DMS 273 (cell line): ENCODE measurements at regions not wholly inside any gene's neighbourhood (a gene's known extent, or its start where the extent isn't known, plus 50 kb on each side); places are given as distances from the start of the nearest gene placed in this dataset.

ENCODE experiments used
- DNase-seq: peaks from one replicate; lab custom pipeline; 2025; ENCODE audit not compliant: unreplicated experiment; lab: John Stamatoyannopoulos, UW

DNA sequence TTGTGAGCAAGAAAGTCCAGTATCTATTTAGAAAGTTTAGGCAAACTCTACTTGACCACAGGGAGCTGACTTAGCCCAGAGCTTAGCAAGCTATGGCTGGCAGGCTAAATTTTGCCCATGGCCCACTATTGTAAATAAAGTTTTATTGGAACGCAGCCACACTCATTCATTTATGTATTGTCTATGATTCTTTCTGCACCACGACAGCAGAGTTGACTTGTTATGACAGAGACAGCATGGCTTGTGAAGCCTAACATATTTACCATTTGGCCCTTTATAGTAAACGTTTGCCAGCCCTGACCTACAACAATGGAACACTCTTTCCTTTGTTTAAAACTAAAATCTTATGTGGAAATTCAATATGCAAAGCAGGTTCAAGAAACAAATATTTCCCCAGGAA lies 100.0 kb upstream of the ZFHX3 start:
- DNase-seq: no peak

- DNase-seq: no peak
Observed at GRCh38 chr16:73145166-73145880, 97.4 kb upstream of the ZFHX3 start.

DNA sequence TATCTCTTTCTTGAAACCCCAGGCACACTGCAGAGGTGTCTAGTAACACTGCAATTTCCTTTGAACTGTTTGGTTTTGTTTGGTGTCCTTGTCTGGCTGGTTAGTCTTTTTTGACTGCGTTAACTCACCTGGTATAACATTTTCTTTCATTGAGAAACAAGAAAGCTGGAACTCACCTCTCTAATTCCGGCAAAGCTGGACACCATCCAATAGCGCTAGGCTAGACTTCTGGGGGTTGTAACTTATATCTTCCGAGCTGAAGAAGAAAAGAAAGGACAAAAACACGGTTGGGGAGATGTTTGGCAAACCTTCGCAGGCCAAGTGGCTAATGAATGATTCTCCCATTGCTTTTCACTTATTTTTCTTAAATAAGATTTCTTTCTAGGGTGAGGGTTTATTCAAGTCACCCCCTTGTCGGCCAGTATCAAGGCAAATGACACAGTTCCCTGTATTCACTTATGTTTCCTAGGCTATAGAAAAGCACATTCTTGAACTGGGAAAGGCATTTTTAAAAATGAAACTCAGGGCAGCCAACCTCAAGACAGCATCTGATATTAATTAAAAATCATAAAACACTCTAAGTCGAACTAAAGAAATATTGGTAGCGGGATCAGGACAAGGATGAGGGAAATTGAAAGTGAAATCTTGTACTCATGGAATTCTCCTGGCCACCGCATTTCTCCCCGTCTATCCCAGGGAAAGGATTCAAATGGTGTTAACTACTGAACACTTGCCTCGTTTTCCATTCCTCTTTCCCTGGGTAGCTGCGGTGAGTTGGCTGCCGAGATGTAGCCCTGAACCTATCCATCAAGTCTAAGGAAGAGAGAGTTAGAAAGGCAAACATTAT lies 95.9 kb upstream of the ZFHX3 start:
- no peak for DNase-seq

- no peak for DNase-seq
Observed at GRCh38 chr16:73143002-73143401, 95.1 kb upstream of the ZFHX3 start.

DNA sequence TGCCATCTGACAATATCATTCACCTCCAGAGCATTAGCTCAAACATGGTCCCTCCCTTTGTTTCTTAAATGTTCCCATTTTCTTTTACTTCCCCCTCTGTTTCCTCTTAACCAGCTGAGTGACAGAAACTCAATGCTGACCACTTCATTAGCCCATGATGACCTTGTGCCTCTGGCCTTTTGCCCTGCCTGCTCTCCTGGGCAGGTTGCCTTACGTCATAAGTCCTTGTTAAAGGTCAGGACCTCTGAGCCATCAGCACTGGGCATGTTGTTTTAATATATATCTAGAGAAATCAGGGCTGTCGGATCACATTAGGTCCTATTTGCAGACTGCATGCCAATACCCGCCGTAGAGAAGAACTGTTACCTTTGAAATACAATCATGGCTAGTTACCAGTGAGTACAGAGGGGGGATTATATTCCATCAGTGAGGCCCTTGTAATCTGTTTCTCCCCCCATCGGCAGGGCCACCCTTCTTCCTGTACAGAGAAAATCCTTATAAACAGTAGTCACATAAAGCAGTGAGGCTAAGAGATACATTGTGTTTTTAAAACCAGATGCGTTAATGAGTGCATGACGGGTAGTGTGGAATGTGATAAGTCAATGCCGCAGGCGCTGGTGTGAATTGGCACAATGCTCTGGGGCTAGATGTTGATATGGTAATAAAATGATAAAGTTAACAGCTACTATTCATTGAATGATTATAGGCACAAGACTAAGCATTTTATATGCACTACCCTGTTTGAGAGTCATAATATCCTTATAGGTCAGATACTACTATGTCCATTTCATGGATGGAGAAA lies 94.3 kb upstream of the ZFHX3 start:
- no peak for DNase-seq

DNA sequence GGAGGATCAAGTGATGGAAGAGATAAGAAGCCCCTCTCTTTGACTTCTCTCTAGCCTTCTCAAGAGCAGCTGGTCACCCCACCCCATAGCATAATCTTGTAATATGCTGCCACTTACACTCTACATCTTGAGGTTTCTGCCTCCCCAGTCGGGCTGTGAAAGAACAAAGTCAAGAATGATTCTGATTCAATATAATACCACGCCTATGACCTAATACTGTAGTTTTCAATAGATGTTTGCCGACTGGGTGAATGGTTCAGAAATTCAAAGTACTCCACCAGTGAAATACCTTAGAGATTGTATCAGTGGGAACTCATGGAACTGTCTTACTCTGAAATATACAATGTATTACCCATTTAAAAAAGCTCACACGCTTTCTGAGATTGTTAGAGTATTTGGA lies 93.0 kb upstream of the ZFHX3 start:
- no peak for DNase-seq

DNA sequence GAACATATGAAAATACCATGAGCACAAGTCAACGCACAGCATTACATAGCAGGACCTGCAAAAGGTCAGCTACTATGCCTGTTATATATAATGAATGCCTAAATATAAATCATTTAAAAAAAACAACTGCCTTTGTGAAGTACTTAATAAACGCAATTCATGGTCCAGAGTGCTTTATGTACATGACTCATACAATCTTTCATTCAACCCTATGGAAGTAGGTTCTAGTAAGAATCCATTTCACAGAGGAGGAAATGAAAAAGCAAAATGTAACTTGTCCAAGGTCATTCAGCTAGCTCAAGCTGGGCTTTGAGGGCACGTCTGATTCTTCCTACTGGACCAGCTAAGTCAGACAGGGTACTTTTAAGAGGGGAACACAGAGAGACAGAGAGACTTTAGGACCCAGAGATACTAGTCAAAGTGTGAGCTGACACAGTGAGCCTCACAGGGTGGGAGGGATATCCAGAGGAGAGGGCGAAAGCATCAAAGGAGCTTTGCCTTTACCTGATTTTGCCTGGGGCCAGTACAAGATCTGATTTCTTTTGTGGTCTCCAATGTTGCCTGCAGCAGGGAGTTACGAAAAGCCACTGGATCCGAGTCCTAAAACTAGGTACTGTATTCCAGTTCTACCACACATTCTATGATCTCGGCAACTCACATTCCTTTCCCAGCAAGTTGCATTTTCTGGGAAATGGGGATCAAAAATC lies 83.4 kb upstream of the ZFHX3 start:
- no peak for DNase-seq

- DNase-seq: no peak
Observed at GRCh38 chr16:73129455-73129854, 81.5 kb upstream of the ZFHX3 start.

DNA sequence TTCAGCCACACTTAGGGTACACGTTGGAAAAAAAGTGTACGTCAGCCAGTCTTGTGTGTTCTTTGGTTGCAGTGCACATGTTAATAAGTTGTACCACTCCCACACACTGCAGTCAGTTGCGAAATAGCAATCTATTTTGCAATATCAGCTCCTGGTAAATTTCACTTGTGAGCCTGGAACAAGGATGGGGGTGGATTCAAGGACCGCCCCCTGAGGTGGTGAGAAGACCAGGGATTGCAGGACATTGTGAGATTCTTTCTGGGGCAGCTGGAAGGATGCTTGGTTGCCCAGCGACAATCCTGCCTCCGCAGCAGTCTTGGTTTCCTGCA lies 78.6 kb upstream of the ZFHX3 start:
- DNase-seq: no peak

GRCh38 chr16:73125850-73126524 lies 78.1 kb upstream of the ZFHX3 start:
- DNase-seq: no peak

DNA sequence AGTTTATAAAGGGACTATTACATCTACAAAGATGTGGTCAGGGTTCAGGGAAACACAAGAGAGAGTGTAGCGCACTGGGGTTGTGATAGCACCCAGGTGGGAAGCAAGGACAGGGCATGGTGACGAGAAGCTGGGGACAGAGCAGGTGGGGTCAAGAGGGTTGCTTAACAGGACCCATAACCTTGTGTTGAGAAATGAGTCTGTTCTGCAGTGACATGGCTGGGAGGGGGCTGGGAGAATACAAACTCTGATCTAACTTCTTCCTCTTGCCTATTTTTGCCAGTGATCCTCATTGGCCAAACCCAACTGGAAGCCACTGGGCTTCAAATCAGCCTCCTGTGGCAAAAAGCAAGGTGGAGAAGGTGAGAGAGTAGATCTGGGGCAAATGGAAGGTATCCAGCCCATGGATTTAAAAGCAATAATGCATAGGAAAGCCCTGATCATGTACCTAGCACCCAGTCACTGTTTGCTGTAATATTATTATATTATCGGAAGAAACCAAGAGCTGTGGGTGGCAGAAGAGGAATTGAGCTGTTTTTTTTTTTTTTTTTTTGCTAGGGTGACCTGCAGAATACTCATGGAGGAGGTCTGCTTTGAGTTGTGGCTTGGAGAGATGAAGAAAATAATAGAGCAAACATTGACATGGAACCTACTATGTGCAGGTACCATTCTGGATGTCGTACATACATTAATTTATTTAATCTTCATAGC lies 76.9 kb upstream of the ZFHX3 start:
- DNase-seq: no peak

DNA sequence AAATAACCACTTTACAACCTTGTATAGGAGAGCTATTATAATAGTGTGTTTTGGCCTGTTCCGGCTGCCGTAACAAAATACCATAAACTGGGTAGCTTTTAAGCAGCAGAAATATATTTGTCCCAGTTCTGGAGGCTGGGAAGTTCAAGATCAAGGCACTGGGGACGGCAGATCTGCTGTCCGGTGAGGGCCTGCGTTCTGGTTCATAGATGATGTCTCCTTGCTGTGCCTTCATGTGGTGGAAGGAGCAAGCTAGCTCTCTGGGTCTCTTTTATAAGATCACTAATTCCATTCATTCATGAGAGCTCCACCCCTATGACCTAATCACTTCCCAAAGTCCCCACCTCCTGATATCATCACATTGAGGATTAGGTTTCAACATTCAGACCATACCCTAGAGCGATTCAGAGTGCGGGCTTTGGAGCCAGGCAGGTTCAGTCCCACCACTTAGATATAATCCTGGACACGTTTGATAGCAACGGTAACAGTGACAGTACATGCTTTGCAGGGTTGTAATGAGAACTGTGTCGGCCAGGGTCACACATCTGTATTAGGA lies 76.2 kb upstream of the ZFHX3 start:
- no peak for DNase-seq

DNA sequence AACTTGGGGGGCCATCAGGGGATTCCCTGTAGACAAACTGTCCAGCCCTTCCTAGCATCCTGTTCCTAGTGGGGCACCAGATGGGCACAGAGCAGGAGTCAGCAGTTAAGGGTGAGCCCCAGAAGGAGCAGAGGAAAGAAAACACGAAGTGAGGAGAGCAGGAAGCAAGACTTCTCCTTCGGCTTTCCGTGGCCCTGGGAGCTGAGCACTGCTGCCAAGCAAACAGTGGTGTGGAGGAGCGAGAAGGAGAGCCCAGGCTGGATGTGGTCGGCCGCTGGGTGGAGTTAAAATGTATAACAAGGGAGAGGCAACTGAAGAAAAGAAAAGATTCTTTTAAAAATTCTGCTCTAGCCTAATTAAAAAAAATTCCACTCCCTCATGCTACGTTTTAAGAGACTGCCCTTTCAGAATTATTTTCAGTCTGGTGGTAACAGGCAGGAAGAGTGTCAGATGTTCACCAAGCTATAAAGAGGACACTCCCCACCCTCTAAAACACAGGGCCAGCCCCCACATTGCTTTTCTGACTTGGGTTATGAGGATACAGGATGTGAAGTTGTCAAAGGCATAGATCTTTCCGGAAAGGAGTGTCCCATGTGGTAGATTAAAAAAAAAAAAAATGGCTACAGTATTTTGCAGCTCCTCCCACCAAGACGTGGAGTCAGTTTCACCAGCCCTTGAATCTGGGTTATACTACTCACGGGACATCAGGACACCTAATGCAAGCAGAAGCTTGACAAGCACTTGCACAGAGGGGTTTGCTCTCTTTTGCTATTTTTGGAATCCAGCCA lies 74.9 kb upstream of the ZFHX3 start:
- no peak for DNase-seq

- DNase-seq: no peak
Observed at GRCh38 chr16:73116576-73116975, 68.6 kb upstream of the ZFHX3 start.

- DNase-seq: no peak
Observed at GRCh38 chr16:73113336-73113735, 65.4 kb upstream of the ZFHX3 start.

DNA sequence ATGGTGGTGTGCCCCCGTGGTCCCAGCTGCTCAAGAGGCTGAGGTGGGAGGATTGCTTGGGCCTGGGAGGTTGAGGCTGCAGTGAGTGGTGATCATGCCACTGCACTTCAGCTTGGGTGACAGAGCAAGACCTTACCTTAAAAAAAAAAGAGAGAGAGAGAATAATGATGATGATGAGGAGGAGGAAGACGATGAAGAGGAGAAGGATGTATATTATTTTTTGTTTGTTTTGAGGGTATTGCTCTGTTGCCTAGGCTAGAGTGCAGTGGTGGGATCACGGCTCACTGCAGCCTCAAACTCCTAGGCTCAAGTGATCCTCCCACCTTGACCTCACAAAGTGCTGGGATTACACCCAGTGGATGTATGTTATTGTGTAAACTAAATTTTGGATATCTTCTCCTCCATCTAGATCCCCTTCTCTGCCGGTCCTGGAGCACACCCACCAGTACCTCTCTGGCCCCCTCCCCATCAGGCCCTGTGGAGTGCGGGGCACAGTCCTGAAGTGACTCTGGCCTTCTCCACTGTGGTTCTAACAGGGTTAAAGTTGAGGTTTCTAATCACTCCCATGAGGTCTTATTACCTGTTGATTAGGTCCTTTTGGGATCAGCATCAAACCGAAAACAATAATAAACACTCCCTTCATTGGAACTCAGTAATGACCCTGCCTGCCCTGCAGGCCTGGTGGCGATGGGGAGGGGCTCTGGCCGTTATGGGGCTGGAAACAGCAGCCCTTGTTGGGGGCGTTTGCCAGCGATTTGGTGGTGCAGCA lies 60.5 kb upstream of the ZFHX3 start:
- no peak for DNase-seq

DNA sequence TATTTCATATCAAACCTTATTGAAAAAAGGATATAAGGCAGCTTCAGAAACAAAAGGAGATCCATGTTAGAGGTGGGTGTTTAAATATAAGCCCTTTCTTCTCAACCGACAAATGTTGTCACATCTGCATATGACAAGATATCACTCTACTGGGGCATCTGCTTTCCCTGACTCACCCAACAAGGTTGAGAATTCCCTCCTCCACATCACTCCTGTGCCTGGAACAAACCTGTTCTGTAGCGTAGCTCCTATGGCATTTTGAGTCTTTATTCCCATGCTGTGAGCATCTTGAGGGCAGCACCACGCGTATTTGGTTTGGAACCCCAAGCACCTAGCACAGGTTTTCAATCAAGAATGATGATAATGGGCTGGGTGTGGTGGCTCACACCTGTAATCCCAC lies 59.4 kb upstream of the ZFHX3 start:
- no peak for DNase-seq

DNA sequence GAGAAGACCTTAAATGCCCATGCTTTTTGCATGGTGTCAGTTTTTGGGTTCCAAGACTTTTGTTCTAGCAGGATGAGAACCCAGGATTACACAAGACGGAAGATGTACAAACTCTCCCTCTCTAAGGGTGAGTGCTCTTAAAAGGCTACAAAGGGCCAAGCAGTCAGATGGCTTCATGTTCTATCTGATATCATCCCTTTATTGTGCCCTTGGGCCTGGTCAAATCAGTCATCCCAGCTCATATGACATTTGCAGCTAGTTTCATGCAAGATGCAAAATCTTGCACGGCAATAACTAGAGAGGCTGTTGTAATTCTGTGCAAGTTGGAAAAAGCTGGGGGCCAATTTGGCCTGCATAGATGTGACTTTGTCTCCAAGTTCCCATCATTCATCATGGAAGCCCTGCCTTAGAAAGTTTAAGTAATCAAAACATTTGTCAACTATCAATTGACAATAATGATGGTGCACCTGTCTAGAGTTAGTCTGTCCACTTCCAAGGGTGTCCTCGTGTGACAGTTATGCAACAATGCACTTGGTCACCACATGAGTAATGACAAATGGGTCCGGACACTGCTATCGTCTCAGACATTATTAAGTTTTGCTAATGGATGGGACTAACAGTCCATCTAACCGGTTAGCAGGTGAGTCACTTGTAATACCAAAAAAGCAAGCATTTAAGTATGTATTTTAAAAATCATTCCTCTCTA lies 58.6 kb upstream of the ZFHX3 start:
- no peak for DNase-seq
